ENCODE measurements at regions not wholly inside any gene's neighbourhood (a gene's known extent, or its start where the extent isn't known, plus 50 kb on each side); places are given as distances from the start of the nearest gene placed in this dataset.

- no peak for TF ChIP-seq ZNF232 (CRISPR knock-in tag; IDR thresholded peaks at IDR 0.05)
These were observed 239.0 kb upstream of the GIMD1 start (continued) for GRCh38 chr4:106607558-106607957.

- no peaks in the 10 kb centered on the region for H3K36me3 ChIP-seq (ENCODE audit: control insufficient read depth, insufficient read depth, low read length)
- H3K27ac ChIP-seq (ENCODE audit: extremely low read depth, low read depth, low read length), result no peak overlapping the region
- no peak for ATAC-seq
- ChIA-PET CTCF (ENCODE audit: low intra/inter-chr PET ratio) (no interaction called here), POLR2A (no interaction called here)
- H4K20me1 ChIP-seq (replicated peaks; ENCODE audit: control insufficient read depth, insufficient read depth, low read length), result no peaks in the 10 kb centered on the region
- TF ChIP-seq ZNF212 (CRISPR knock-in tag; IDR thresholded peaks at IDR 0.05), result no peak
- no peak for TF ChIP-seq ZNF3 (CRISPR knock-in tag; IDR thresholded peaks at IDR 0.05)
- no peak for TF ChIP-seq SNRNP70 (optimal IDR thresholded peaks at IDR 0.05; ENCODE audit: low read depth, low read length)
- TF ChIP-seq PBX2 (CRISPR knock-in tag; IDR thresholded peaks at IDR 0.05; ENCODE audit: low read depth), result no peak
- no peak for TF ChIP-seq PBX2 (tag; conservative IDR thresholded peaks at IDR 0.05; ENCODE audit: low read depth)
- TF ChIP-seq UBTF (IDR thresholded peaks at IDR 0.05; ENCODE audit: borderline replicate concordance in 1 of 2, low read depth in 2 of 2, low read length in 2 of 2), result no peak
- no peak for TF ChIP-seq CBFB (CRISPR knock-in tag; IDR thresholded peaks at IDR 0.05)
- no peak for TF ChIP-seq POLR3G (IDR thresholded peaks at IDR 0.05; ENCODE audit: extremely low read depth, insufficient read length, insufficient replicate concordance)
- no peak for TF ChIP-seq SFPQ (IDR thresholded peaks at IDR 0.05; ENCODE audit: low read depth, low read length)
- H3K27me3 ChIP-seq (ENCODE audit: control insufficient read depth in 2 of 2, insufficient read depth in 2 of 2, low read length in 2 of 2), result no peaks in the 10 kb centered on the region
- no peak overlapping the region for H3K4me3 ChIP-seq
- BruUV-seq (replicated peaks), result no TSS peak
- no peak for FAIRE-seq
- H3K4me2 ChIP-seq (ENCODE audit: insufficient read depth, low read length), result no peak overlapping the region
- 0% methylated on average over 4 of the region's 4 CpGs for WGBS (ENCODE audit: insufficient coverage, low coverage, missing lambda C conversion rate)
- in situ Hi-C loops (cut with MboI) (no loop called here), intact Hi-C loops (cut with micrococcal nuclease) (no loop called here)
- H2AFZ ChIP-seq (ENCODE audit: low read depth, low read length), result no peak overlapping the region
- H3K9ac ChIP-seq (ENCODE audit: insufficient read depth in 1 of 2, low read depth in 2 of 2, low read length in 2 of 2), result no peak overlapping the region
- H3K9me1 ChIP-seq (ENCODE audit: control insufficient read depth, insufficient read depth, low read length), result no peaks in the 10 kb centered on the region
- peaks cover 2% of the 10 kb centered on the region; the same call in 1 of the 2 replicates for H3K9me3 ChIP-seq (replicated peaks; ENCODE audit: control insufficient read depth, insufficient read depth, low read depth, low read length)
- no peak for DNase-seq (ENCODE audit: extremely low read depth in 1 of 4, low spot score in 3 of 4)
- no peaks in the 10 kb centered on the region for H3K79me2 ChIP-seq (ENCODE audit: control insufficient read depth, insufficient read depth, low read length)
- no peaks in the 10 kb centered on the region for H3K4me1 ChIP-seq (replicated peaks in 1 of 2; ENCODE audit: control insufficient read depth in 2 of 2, insufficient read depth in 2 of 2, low read length in 2 of 2)
These were observed 235.9 kb upstream of the GIMD1 start for GRCh38 chr4:106604319-106605051.
